ENCODE measurements at regions not wholly inside any gene's neighbourhood (a gene's known extent, or its start where the extent isn't known, plus 50 kb on each side); places are given as distances from the start of the nearest gene placed in this dataset.

GRCh38 chr1:98081944-98082343 lies 161.1 kb upstream of the DPYD start:
- Histone ChIP-seq H3K9me2 (ENCODE audit: insufficient read depth, low read length) (no peaks in the 10 kb centered on the region), H3K27me3 (ENCODE audit: insufficient read depth, low read depth, low read length) (no peaks in the 10 kb centered on the region), H3K27ac (ENCODE audit: low read length) (no peak overlapping the region), H4K20me1 (ENCODE audit: insufficient read depth) (no peaks in the 10 kb centered on the region), H2AFZ (ENCODE audit: low read depth, low read length) (no peak overlapping the region), H3F3A (ENCODE audit: insufficient read depth, low read length, poor library complexity, severe bottlenecking) (no peaks in the 10 kb centered on the region), H3K9me3 (ENCODE audit: low read length) (no peaks in the 10 kb centered on the region), H3K36me3 (ENCODE audit: insufficient read depth, low read length) (no peaks in the 10 kb centered on the region), H3K79me2 (replicated peaks; ENCODE audit: insufficient read depth, low read length) (no peaks in the 10 kb centered on the region), H3K4me3 (ENCODE audit: low read length) (no peak overlapping the region), H3K4me2 (ENCODE audit: low read length) (no peak overlapping the region), H3K9ac (ENCODE audit: low read length) (no peak overlapping the region)
- TF ChIP-seq SMC3 (conservative IDR thresholded peaks at IDR 0.05; ENCODE audit: poor library complexity) = no peak
- no peak for TF ChIP-seq CTCF (IDR thresholded peaks at IDR 0.05; ENCODE audit: poor library complexity, severe bottlenecking)
- no peak for TF ChIP-seq EP300 (conservative IDR thresholded peaks at IDR 0.05; ENCODE audit: poor library complexity, severe bottlenecking)
- no peak for TF ChIP-seq REST (IDR thresholded peaks at IDR 0.05; ENCODE audit: borderline replicate concordance)
- no peak for TF ChIP-seq EZH2 (IDR thresholded peaks at IDR 0.05; ENCODE audit: borderline replicate concordance, insufficient read depth, low read length, poor library complexity, severe bottlenecking)
- TF ChIP-seq MXI1 (conservative IDR thresholded peaks at IDR 0.05; ENCODE audit: poor library complexity, severe bottlenecking) = no peak
- no peak for TF ChIP-seq RAD21 (conservative IDR thresholded peaks at IDR 0.05)
- no peak for TF ChIP-seq TAF1 (IDR thresholded peaks at IDR 0.05; ENCODE audit: low read depth)
- no peak for TF ChIP-seq POLR2AphosphoS5 (IDR thresholded peaks at IDR 0.05)

GRCh38 chr1:98078596-98078995 lies 157.8 kb upstream of the DPYD start:
- Histone ChIP-seq H3K79me2 (replicated peaks; ENCODE audit: insufficient read depth, low read length) (no peaks in the 10 kb centered on the region), H3K9ac (ENCODE audit: low read length) (no peak overlapping the region), H4K20me1 (ENCODE audit: insufficient read depth) (no peaks in the 10 kb centered on the region), H3K4me3 (ENCODE audit: low read length) (no peak overlapping the region), H3K36me3 (ENCODE audit: insufficient read depth, low read length) (no peaks in the 10 kb centered on the region), H3K9me2 (ENCODE audit: insufficient read depth, low read length) (no peaks in the 10 kb centered on the region), H3K9me3 (ENCODE audit: low read length) (no peaks in the 10 kb centered on the region), H3K27me3 (ENCODE audit: insufficient read depth, low read depth, low read length) (no peaks in the 10 kb centered on the region), H3F3A (ENCODE audit: insufficient read depth, low read length, poor library complexity, severe bottlenecking) (no peaks in the 10 kb centered on the region), H3K27ac (ENCODE audit: low read length) (no peak overlapping the region), H3K4me2 (ENCODE audit: low read length) (no peak overlapping the region), H2AFZ (ENCODE audit: low read depth, low read length) (no peak overlapping the region)
- TF ChIP-seq RAD21 (conservative IDR thresholded peaks at IDR 0.05) (no peak), POLR2AphosphoS5 (IDR thresholded peaks at IDR 0.05) (no peak), EP300 (conservative IDR thresholded peaks at IDR 0.05; ENCODE audit: poor library complexity, severe bottlenecking) (no peak), REST (IDR thresholded peaks at IDR 0.05; ENCODE audit: borderline replicate concordance) (no peak), TAF1 (IDR thresholded peaks at IDR 0.05; ENCODE audit: low read depth) (no peak), CTCF (IDR thresholded peaks at IDR 0.05; ENCODE audit: poor library complexity, severe bottlenecking) (no peak), EZH2 (IDR thresholded peaks at IDR 0.05; ENCODE audit: borderline replicate concordance, insufficient read depth, low read length, poor library complexity, severe bottlenecking) (no peak), MXI1 (conservative IDR thresholded peaks at IDR 0.05; ENCODE audit: poor library complexity, severe bottlenecking) (no peak), SMC3 (conservative IDR thresholded peaks at IDR 0.05; ENCODE audit: poor library complexity) (no peak)
